A673 (cell line): ENCODE measurements at regions not wholly inside any gene's neighbourhood (a gene's known extent, or its start where the extent isn't known, plus 50 kb on each side); places are given as distances from the start of the nearest gene placed in this dataset.

Experiments
- BruUV-seq: library from RNA; stranded (reverse); fragments of 400-500 nt; replicated peaks from 2 replicates; lab custom pipeline; 2021; lab: Mats Ljungman, UMichigan
- CTCF ChIA-PET: fragments of 300-600 bp; sonication (Branson Sonifier 250); formaldehyde crosslinking; loops from one replicate; lab custom pipeline; 2022; ENCODE audit warnings: antibody characterized with exemption; lab: Charles Lee
- POLR2A ChIA-PET: fragments of 300-600 bp; sonication (Branson Sonifier 250); formaldehyde crosslinking; loops from one replicate; lab custom pipeline; 2022; ENCODE audit warnings: antibody characterized with exemption; ENCODE audit not compliant: low non-redundant PET; lab: Charles Lee
- DNase-seq: peaks from one replicate; pipeline ENCODE4 v3.0.0-alpha.2; 2015; ENCODE audit warnings: low spot score
- H3K27ac ChIP-seq: fragments of 200-600 bp; sonication (generic); 2 replicates; pipeline ENCODE4 v1.5.1; 2016; ENCODE audit warnings: mixed run types, low read depth, mild to moderate bottlenecking, mixed read lengths, antibody characterized with exemption, low read length; ENCODE audit not compliant: poor library complexity, severe bottlenecking
- H3K27me3 ChIP-seq: fragments of 200-600 bp; sonication (generic); replicated peaks from 2 replicates; pipeline ENCODE4 v1.6.1; 2017; ENCODE audit warnings: mixed run types, low read depth, mild to moderate bottlenecking, mixed read lengths, antibody characterized with exemption, low read length; ENCODE audit not compliant: insufficient read depth, poor library complexity
- H3K36me3 ChIP-seq: fragments of 200-600 bp; sonication (generic); 2 replicates; pipeline ENCODE4 v1.6.1; 2016; ENCODE audit warnings: mixed run types, mild to moderate bottlenecking, mixed read lengths, antibody characterized with exemption, low read length; ENCODE audit not compliant: insufficient read depth, poor library complexity, severe bottlenecking
- H3K4me1 ChIP-seq: fragments of 200-600 bp; sonication (generic); 2 replicates; pipeline ENCODE4 v1.6.1; 2017; ENCODE audit warnings: mixed run types, mild to moderate bottlenecking, mixed read lengths, antibody characterized with exemption, low read length; ENCODE audit not compliant: insufficient read depth, poor library complexity, severe bottlenecking
- H3K4me3 ChIP-seq: fragments of 200-600 bp; sonication (generic); 2 replicates; pipeline ENCODE4 v1.5.1; 2016; ENCODE audit warnings: low read depth, mixed run types, mild to moderate bottlenecking, mixed read lengths, low read length; ENCODE audit not compliant: poor library complexity, severe bottlenecking
- H3K9me3 ChIP-seq: fragments of 200-600 bp; sonication (generic); 2 replicates; pipeline ENCODE4 v1.6.1; 2016; ENCODE audit warnings: mixed run types, low read depth, mild to moderate bottlenecking, mixed read lengths, antibody characterized with exemption, low read length; ENCODE audit not compliant: poor library complexity, severe bottlenecking
- CTCF ChIP-seq: fragments of 300-800, 200-600 bp; sonication (generic); conservative IDR thresholded peaks from 2 replicates; pipeline ENCODE4 v1.5.1; 2017; ENCODE audit warnings: low read depth, mild to moderate bottlenecking, antibody characterized with exemption, low read length, moderate library complexity, mixed read lengths
- EZH2 ChIP-seq: fragments of 200-600 bp; sonication (generic); IDR thresholded peaks from 2 replicates; pipeline ENCODE4 v1.6.1; 2017; ENCODE audit warnings: borderline replicate concordance, low read depth, mild to moderate bottlenecking, mixed read lengths, antibody characterized with exemption, low read length; ENCODE audit not compliant: poor library complexity, severe bottlenecking
- intact Hi-C: fragments of 100-400 bp; cut with micrococcal nuclease; formaldehyde crosslinking; loops from one replicate; pipeline ENCODE4 v1.10.0; 2022; ENCODE audit not compliant: unreplicated experiment

GRCh38 chr3:26472345-26472744, 150.2 kb upstream of the LRRC3B start:
- TF ChIP-seq CTCF (no peak), EZH2 (no peak)
- Histone ChIP-seq H3K27me3 (no peaks in the 10 kb centered on the region), H3K4me1 (no peaks in the 10 kb centered on the region), H3K4me3 (no peak overlapping the region), H3K27ac (no peak overlapping the region), H3K9me3 (peaks cover 17% of the 10 kb centered on the region), H3K36me3 (no peaks in the 10 kb centered on the region)
- ChIA-PET POLR2A (no interaction called here), CTCF (no interaction called here)
- DNase-seq: no peak
- no TSS peak for BruUV-seq
- intact Hi-C loops: no loop called here

- no peak for DNase-seq
- BruUV-seq: no TSS peak
- CTCF ChIA-PET: no interaction called here
- no peak overlapping the region for H3K4me3 ChIP-seq
- H3K9me3 ChIP-seq: peaks cover 17% of the 10 kb centered on the region
- intact Hi-C loops: no loop called here
- POLR2A ChIA-PET: no interaction called here
- H3K4me1 ChIP-seq: no peaks in the 10 kb centered on the region
- H3K27ac ChIP-seq: no peak overlapping the region
- TF ChIP-seq EZH2: no peak
- TF ChIP-seq CTCF: no peak
- no peaks in the 10 kb centered on the region for H3K27me3 ChIP-seq
- H3K36me3 ChIP-seq: no peaks in the 10 kb centered on the region
These were observed 147.9 kb upstream of the LRRC3B start for GRCh38 chr3:26474706-26475105.

GRCh38 chr3:26480377-26480776, 142.2 kb upstream of the LRRC3B start:
- Histone ChIP-seq H3K4me1 (no peaks in the 10 kb centered on the region), H3K36me3 (no peaks in the 10 kb centered on the region), H3K27ac (no peak overlapping the region), H3K4me3 (no peak overlapping the region), H3K27me3 (no peaks in the 10 kb centered on the region), H3K9me3 (no peaks in the 10 kb centered on the region)
- DNase-seq: no peak
- no peak for TF ChIP-seq CTCF
- BruUV-seq: no TSS peak
- intact Hi-C loops: no loop called here
- ChIA-PET POLR2A (no interaction called here), CTCF (no interaction called here)
